HEK293T (cell line): ENCODE measurements at regions not wholly inside any gene's neighbourhood (a gene's known extent, or its start where the extent isn't known, plus 50 kb on each side); places are given as distances from the start of the nearest gene placed in this dataset.

Experiments
- BHLHE40 ChIP-seq: fragments of 450-650 bp; IDR thresholded peaks from 2 replicates; pipeline ENCODE4 v1.6.1; 2016; ENCODE audit warnings: mild to moderate bottlenecking, moderate library complexity, borderline replicate concordance
- HDGF ChIP-seq: fragments of 450-650 bp; IDR thresholded peaks from 2 replicates; pipeline ENCODE4 v1.6.1; 2017; ENCODE audit warnings: antibody characterized with exemption, borderline replicate concordance
- L3MBTL2 ChIP-seq: fragments of 450-650 bp; conservative IDR thresholded peaks from 2 replicates; pipeline ENCODE4 v1.6.1; 2016; ENCODE audit warnings: mild to moderate bottlenecking
- TARDBP ChIP-seq: fragments of 450-650 bp; IDR thresholded peaks from 2 replicates; pipeline ENCODE4 v1.6.1; 2016
- TF ChIP-seq, protein P1 (sequence below): fragments of 450-650 bp; IDR thresholded peaks from 2 replicates; pipeline ENCODE4 v1.6.1; 2016

DNA sequence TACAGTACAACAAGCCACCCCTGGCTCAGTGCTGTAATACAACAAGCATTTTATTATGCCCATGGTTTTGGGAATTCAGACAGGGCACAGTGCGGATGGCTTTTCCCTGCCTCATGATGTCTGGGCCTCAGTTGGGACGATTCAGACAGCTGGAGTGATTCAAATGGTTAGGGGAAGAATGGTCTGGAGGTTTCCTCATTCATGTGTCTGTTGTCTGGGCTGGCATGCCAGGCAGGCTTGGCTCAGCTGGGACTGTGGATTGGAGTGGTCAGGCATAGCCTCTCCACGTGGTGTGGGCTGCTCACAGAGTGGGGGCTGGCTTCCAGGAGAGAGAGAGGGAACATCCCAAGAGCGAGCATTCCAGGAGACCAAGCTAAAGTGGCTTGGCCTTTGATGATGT is 164.4 kb downstream of the C11orf91 start:
- TF ChIP-seq HDGF (no peak), BHLHE40 (no peak), L3MBTL2 (no peak), TARDBP (no peak)
- TF ChIP-seq, protein P1, sequence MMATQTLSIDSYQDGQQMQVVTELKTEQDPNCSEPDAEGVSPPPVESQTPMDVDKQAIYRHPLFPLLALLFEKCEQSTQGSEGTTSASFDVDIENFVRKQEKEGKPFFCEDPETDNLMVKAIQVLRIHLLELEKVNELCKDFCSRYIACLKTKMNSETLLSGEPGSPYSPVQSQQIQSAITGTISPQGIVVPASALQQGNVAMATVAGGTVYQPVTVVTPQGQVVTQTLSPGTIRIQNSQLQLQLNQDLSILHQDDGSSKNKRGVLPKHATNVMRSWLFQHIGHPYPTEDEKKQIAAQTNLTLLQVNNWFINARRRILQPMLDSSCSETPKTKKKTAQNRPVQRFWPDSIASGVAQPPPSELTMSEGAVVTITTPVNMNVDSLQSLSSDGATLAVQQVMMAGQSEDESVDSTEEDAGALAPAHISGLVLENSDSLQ: no peak
